HCT116 (cell line): ENCODE measurements at regions not wholly inside any gene's neighbourhood (a gene's known extent, or its start where the extent isn't known, plus 50 kb on each side); places are given as distances from the start of the nearest gene placed in this dataset.

Experiments
- ATAC-seq: fragments of 200-7000 bp; cut with Tn5 transposase; 2 replicates; pipeline ENCODE4 v1.9.1; 2020; ENCODE audit warnings: mild to moderate bottlenecking, moderate library complexity
- BruUV-seq: library from RNA; stranded (reverse); fragments of 400-500 nt; replicated peaks from 2 replicates; lab custom pipeline; 2021; lab: Mats Ljungman, UMichigan
- CTCF ChIA-PET: fragments of 300-600 bp; sonication (Branson Sonifier 250); formaldehyde crosslinking; loops from one replicate; lab custom pipeline; 2021; ENCODE audit warnings: antibody characterized with exemption; lab: Charles Lee
- POLR2A ChIA-PET: fragments of 300-600, 350-600 bp; sonication (Branson Sonifier 250); formaldehyde crosslinking; loops from one replicate; lab custom pipeline; 2021; ENCODE audit warnings: antibody characterized with exemption; lab: Charles Lee
- RAD21 ChIA-PET, 2 experiments: fragments of 300-600 bp; sonication (Branson Sonifier 250); formaldehyde crosslinking; loops; one replicate each; lab custom pipeline; 2023; ENCODE audit warnings: low total read pairs in 2 of 2; ENCODE audit not compliant: uncharacterized antibody in 2 of 2, unreplicated experiment in 2 of 2, low non-redundant PET in 1 of 2; lab: Charles Lee
- DNase-seq: peaks from one replicate; pipeline ENCODE4 v3.0.0-alpha.2; 2010; ENCODE audit warnings: low read depth, low spot score
- H2AFZ ChIP-seq: fragments of 200-600 bp; shearing (Covaris generic), sonication (generic); 2 replicates; pipeline ENCODE4 v1.6.1; 2017; ENCODE audit warnings: low read depth, mixed run types, mixed read lengths, antibody characterized with exemption, low read length; ENCODE audit not compliant: poor library complexity, severe bottlenecking
- H3K27ac ChIP-seq: 2 replicates; pipeline ENCODE4 v1.5.1; 2012; ENCODE audit warnings: low read depth, low read length
- H3K27me3 ChIP-seq: fragments of 200-600 bp; sonication (generic); 2 replicates; pipeline ENCODE4 v1.6.1; 2016; ENCODE audit warnings: mixed run types, low read length, mixed read lengths; ENCODE audit not compliant: insufficient read depth
- H3K36me3 ChIP-seq, 2 experiments: fragments of 200-500 bp in 1 of 2; fragments of 200-600 bp in 1 of 2; sonication (Bioruptor generic) in 1 of 2; sonication (generic) in 1 of 2; 2 replicates each; pipeline versions ENCODE4 v1.5.1 to v1.6.1; 2014 to 2016; ENCODE audit warnings: low read length in 2 of 2, inconsistent platforms in 1 of 2, mixed read lengths in 1 of 2, mixed run types in 1 of 2; ENCODE audit not compliant: insufficient read depth in 2 of 2, control insufficient read depth in 1 of 2
- H3K4me1 ChIP-seq, 2 experiments: fragments of 200-600 bp in 1 of 2; sonication (generic) in 1 of 2; 2 replicates each; pipeline versions ENCODE4 v1.5.1 to v1.6.1; 2012 to 2017; ENCODE audit warnings: low read length in 2 of 2, inconsistent platforms in 1 of 2, mild to moderate bottlenecking in 1 of 2, mixed read lengths in 1 of 2, mixed run types in 1 of 2, moderate library complexity in 1 of 2; ENCODE audit not compliant: insufficient read depth in 2 of 2, control insufficient read depth in 1 of 2
- H3K4me2 ChIP-seq: fragments of 200-600 bp; sonication (generic); 2 replicates; pipeline ENCODE4 v1.6.1; 2017; ENCODE audit warnings: mixed run types, low read length, mixed read lengths
- H3K4me3 ChIP-seq, 2 experiments: fragments of 200-600 bp in 1 of 2; sonication (generic) in 1 of 2; replicated peaks in 1 of 2; 2 replicates each; pipeline ENCODE4 v1.5.1; 2011 to 2016; ENCODE audit warnings: low read length in 2 of 2, control low read depth in 1 of 2, low read depth in 1 of 2, mild to moderate bottlenecking in 1 of 2, mixed read lengths in 1 of 2, mixed run types in 1 of 2
- H3K79me2 ChIP-seq: fragments of 200-600 bp; sonication (generic); 2 replicates; pipeline ENCODE4 v1.6.1; 2017; ENCODE audit warnings: mild to moderate bottlenecking, mixed run types, low read length, moderate library complexity, mixed read lengths; ENCODE audit not compliant: insufficient read depth
- H3K9ac ChIP-seq: fragments of 200-600 bp; sonication (generic); 2 replicates; pipeline ENCODE4 v1.6.1; 2016; ENCODE audit warnings: low read length, mixed read lengths
- H3K9me2 ChIP-seq: fragments of 200-600 bp; sonication (generic), shearing (Covaris generic); 2 replicates; pipeline ENCODE4 v1.6.1; 2017; ENCODE audit warnings: mixed run types, mild to moderate bottlenecking, moderate library complexity; ENCODE audit not compliant: insufficient read depth
- H3K9me3 ChIP-seq, 2 experiments: fragments of 200-500 bp in 1 of 2; fragments of 200-600 bp in 1 of 2; sonication (Bioruptor generic) in 1 of 2; sonication (generic) in 1 of 2; 2 replicates each; pipeline ENCODE4 v1.6.1; 2014 to 2017; ENCODE audit warnings: low read length in 2 of 2, mixed read lengths in 2 of 2, inconsistent platforms in 1 of 2, low read depth in 1 of 2, mild to moderate bottlenecking in 1 of 2, mixed run types in 1 of 2, moderate library complexity in 1 of 2; ENCODE audit not compliant: control insufficient read depth in 1 of 2, insufficient read depth in 1 of 2
- H4K20me1 ChIP-seq: fragments of 200-600 bp; sonication (generic), shearing (Covaris generic); 2 replicates; pipeline ENCODE4 v1.6.1; 2017; ENCODE audit warnings: mixed run types, mild to moderate bottlenecking, moderate library complexity; ENCODE audit not compliant: insufficient read depth
- CTCF ChIP-seq, 3 experiments: fragments of 200-600 bp in 1 of 3; sonication (generic) in 1 of 3; IDR thresholded peaks in 2 of 3; conservative IDR thresholded peaks in 1 of 3; 2 replicates each; pipeline ENCODE4 v1.5.1; 2012 to 2017; ENCODE audit warnings: low read depth in 2 of 3, low read length in 2 of 3, antibody characterized with exemption in 1 of 3, borderline replicate concordance in 1 of 3, control low read depth in 1 of 3, mild to moderate bottlenecking in 1 of 3, mixed read lengths in 1 of 3, mixed run types in 1 of 3, moderate library complexity in 1 of 3; ENCODE audit not compliant: insufficient read depth in 1 of 3
- FOSL1 ChIP-seq: IDR thresholded peaks from 2 replicates; pipeline ENCODE4 v1.6.1; 2012; ENCODE audit warnings: low read depth
- POLR2AphosphoS5 ChIP-seq: IDR thresholded peaks from 2 replicates; pipeline ENCODE4 v1.6.1; 2011; ENCODE audit warnings: mild to moderate bottlenecking, low read depth, low read length, moderate library complexity
- RAD21 ChIP-seq: IDR thresholded peaks from 2 replicates; pipeline ENCODE4 v1.6.1; 2012; ENCODE audit warnings: low read depth, mild to moderate bottlenecking
- SRF ChIP-seq: IDR thresholded peaks from 2 replicates; pipeline ENCODE4 v1.6.1; 2012; ENCODE audit warnings: low read depth
- YY1 ChIP-seq: IDR thresholded peaks from 2 replicates; pipeline ENCODE4 v1.6.1; 2011; ENCODE audit warnings: low read length, low read depth, moderate library complexity, mild to moderate bottlenecking; ENCODE audit not compliant: insufficient replicate concordance; ENCODE audit errors: extremely low read depth
- intact Hi-C: fragments of 100-400 bp; cut with micrococcal nuclease; formaldehyde crosslinking; loops from 2 replicates; pipeline ENCODE4 v1.10.0; 2022

- ChIA-PET RAD21 (interaction anchor here in 1 of 2 experiments (0.6 kb wide), 1 partner anchor 387 kb away, joined by 3 read pairs; no protein-coding TSS in a partner anchor), POLR2A (no interaction called here), CTCF (no interaction called here)
- no peaks in the 10 kb centered on the region for H3K79me2 ChIP-seq
- no peak overlapping the region for H3K27ac ChIP-seq
- DNase-seq, result no peak
- H4K20me1 ChIP-seq, result no peaks in the 10 kb centered on the region
- intact Hi-C loops, result no loop called here
- peaks cover 7 to 14% of the 10 kb centered on the region in 2 experiments for H3K4me1 ChIP-seq
- H3K9me3 ChIP-seq, result no peaks in the 10 kb centered on the region
- H3K4me2 ChIP-seq, result no peak overlapping the region
- H3K36me3 ChIP-seq, result no peaks in the 10 kb centered on the region
- no peak overlapping the region for H3K4me3 ChIP-seq
- H3K9me2 ChIP-seq, result no peaks in the 10 kb centered on the region
- BruUV-seq, result no TSS peak
- TF ChIP-seq FOSL1, result no peak
- TF ChIP-seq YY1, result no peak
- TF ChIP-seq POLR2AphosphoS5, result no peak
- TF ChIP-seq RAD21, result no peak
- TF ChIP-seq CTCF (IDR thresholded peaks at IDR 0.05 in 2 of 3, conservative IDR thresholded peaks at IDR 0.05 in 1 of 3; ENCODE audit: borderline replicate concordance in 1 of 3, insufficient read depth in 1 of 3, low read depth in 2 of 3, low read length in 2 of 3), result no peak
- TF ChIP-seq SRF, result no peak
- no peaks in the 10 kb centered on the region for H3K27me3 ChIP-seq
- H3K9ac ChIP-seq, result no peak overlapping the region
- H2AFZ ChIP-seq, result peak overlapping the region; percentile 6
- no peak; the same call in 1 of the 2 replicates for ATAC-seq
These were observed 85.9 kb upstream of the FNDC3B start for GRCh38 chr3:171953301-171954022.
